ENCODE measurements at regions not wholly inside any gene's neighbourhood (a gene's known extent, or its start where the extent isn't known, plus 50 kb on each side); places are given as distances from the start of the nearest gene placed in this dataset.

DNA sequence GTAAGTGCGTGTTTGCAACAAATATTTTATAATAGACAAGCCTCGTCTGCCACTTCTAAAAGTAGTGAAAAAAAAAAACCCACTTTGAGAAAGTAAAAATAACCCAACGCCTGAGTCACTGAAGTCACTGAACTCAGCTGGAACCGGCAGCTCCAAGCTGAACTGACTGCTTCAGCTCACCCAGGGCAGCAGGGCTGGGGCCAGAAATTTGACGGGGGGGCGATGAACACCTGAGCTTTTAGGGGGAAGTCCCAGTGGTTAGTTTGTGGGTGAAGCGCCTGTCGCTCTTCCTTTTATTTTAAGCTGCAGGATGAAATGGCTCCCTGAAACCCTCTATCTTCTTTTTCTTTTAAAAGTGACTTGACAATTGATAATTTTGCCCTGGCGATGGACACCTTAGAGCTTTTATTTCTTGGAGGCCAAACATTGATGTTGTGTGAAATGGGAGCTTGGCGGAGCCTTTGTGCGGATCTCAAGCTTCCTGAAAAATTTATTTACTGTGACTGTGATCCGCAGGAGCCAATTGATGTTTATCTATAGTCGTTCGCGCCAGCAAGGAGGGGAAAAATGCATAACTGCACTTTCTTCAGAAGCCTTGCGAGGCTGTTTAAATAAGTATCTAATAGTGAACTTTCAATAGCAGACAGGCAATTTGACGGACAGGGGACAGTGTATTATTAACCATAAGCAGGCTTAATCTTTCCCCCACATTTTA, 173.2 kb upstream of the MYL2 start:
- Histone ChIP-seq H3K4me1 (ENCODE audit: control insufficient read depth in 1 of 2, insufficient read depth in 2 of 2, low read length in 2 of 2) (no peaks in the 10 kb centered on the region), H3K4me3 (ENCODE audit: low read depth in 1 of 2, low read length in 2 of 2) (no peak overlapping the region), H3K27ac (ENCODE audit: low read depth, low read length) (no peak overlapping the region), H3K9me3 (ENCODE audit: control insufficient read depth in 1 of 2, low read length in 2 of 2) (no peaks in the 10 kb centered on the region), H3K9ac (ENCODE audit: low read depth in 1 of 2, low read length in 2 of 2) (no peak overlapping the region), H3K36me3 (ENCODE audit: control insufficient read depth in 1 of 2, insufficient read depth in 2 of 2, low read length in 2 of 2) (no peaks in the 10 kb centered on the region), H3K27me3 (ENCODE audit: control insufficient read depth in 1 of 2, insufficient read depth in 2 of 2, low read length in 2 of 2) (peaks cover 0 to 11% of the 10 kb centered on the region in 2 donors)

DNA sequence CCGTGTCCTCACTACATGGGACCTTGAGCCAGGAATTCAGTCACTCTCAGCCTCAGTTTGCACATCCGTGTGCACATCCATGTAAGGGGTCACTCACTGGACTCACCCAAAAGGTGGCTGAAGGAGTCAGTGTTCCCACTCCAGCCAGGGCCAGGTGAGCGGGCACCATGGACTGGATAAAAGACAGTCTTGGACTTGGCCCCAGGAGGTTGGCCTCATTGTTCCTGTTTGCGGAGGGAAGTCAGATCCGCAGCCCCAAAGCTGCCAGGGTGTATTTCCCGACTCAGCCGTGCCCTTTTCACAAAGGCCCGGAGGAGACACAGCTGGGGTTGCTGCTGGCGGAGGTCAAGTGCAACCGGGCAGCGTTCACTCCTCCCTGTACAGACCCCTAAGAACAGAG, 170.7 kb upstream of the MYL2 start:
- Histone ChIP-seq H3K36me3 (ENCODE audit: control insufficient read depth in 1 of 2, insufficient read depth in 2 of 2, low read length in 2 of 2) (no peaks in the 10 kb centered on the region), H3K27me3 (ENCODE audit: control insufficient read depth in 1 of 2, insufficient read depth in 2 of 2, low read length in 2 of 2) (peaks cover 0 to 11% of the 10 kb centered on the region in 2 donors), H3K9ac (ENCODE audit: low read depth in 1 of 2, low read length in 2 of 2) (no peak overlapping the region), H3K4me3 (ENCODE audit: low read depth in 1 of 2, low read length in 2 of 2) (no peak overlapping the region), H3K4me1 (ENCODE audit: control insufficient read depth in 1 of 2, insufficient read depth in 2 of 2, low read length in 2 of 2) (no peaks in the 10 kb centered on the region), H3K9me3 (ENCODE audit: control insufficient read depth in 1 of 2, low read length in 2 of 2) (no peaks in the 10 kb centered on the region), H3K27ac (ENCODE audit: low read depth, low read length) (no peak overlapping the region)

DNA sequence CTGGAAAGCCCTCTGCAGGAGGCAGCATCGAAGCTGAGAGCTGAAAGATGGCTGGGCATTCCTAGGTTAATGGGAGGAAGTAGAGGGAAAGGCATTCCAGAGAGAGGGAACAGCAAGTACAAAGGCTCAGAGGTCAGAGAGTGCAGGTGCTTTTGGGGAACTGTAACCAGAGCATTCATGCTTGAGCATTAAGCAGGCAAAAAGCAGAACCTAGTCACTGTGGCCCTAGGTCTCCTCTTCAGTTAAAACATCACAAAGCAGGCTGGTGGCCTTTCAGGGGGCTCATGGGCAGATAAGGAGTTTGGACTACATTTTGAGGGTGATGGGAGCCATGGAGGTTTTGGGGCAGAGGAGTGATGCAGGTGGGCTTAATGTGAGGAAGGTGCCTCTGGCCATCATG, 169.2 kb upstream of the MYL2 start:
- no peak overlapping the region for H3K9ac ChIP-seq (ENCODE audit: low read depth in 1 of 2, low read length in 2 of 2)
- H3K27me3 ChIP-seq (ENCODE audit: control insufficient read depth in 1 of 2, insufficient read depth in 2 of 2, low read length in 2 of 2): peaks cover 0 to 7% of the 10 kb centered on the region in 2 donors
- H3K4me3 ChIP-seq (ENCODE audit: low read depth in 1 of 2, low read length in 2 of 2): no peak overlapping the region
- no peaks in the 10 kb centered on the region for H3K4me1 ChIP-seq (ENCODE audit: control insufficient read depth in 1 of 2, insufficient read depth in 2 of 2, low read length in 2 of 2)
- no peaks in the 10 kb centered on the region for H3K36me3 ChIP-seq (ENCODE audit: control insufficient read depth in 1 of 2, insufficient read depth in 2 of 2, low read length in 2 of 2)
- no peak overlapping the region for H3K27ac ChIP-seq (ENCODE audit: low read depth, low read length)
- H3K9me3 ChIP-seq (ENCODE audit: control insufficient read depth in 1 of 2, low read length in 2 of 2): no peaks in the 10 kb centered on the region

DNA sequence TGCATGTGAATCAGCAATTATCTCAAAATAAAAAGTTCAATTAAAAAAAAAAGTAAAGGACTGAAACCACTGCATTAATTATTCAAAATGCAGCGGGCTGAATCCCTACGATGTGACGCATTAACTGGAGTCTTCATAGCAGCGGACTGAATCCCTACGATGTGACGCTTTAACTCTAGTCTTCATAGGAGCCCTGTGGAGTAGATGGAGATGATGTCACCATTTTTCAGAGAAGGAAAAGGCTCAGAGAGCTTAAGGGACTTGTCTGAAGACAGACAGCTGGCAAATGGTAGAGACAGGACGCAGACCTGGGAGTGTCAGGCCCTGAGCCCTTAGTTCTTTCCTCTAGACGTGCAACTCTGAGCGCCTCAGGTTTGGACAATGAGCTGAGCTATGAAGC, 168.0 kb upstream of the MYL2 start:
- Histone ChIP-seq H3K4me1 (ENCODE audit: control insufficient read depth in 1 of 2, insufficient read depth in 2 of 2, low read length in 2 of 2) (no peaks in the 10 kb centered on the region), H3K27ac (ENCODE audit: low read depth, low read length) (no peak overlapping the region), H3K36me3 (ENCODE audit: control insufficient read depth in 1 of 2, insufficient read depth in 2 of 2, low read length in 2 of 2) (no peaks in the 10 kb centered on the region), H3K4me3 (ENCODE audit: low read depth in 1 of 2, low read length in 2 of 2) (no peak overlapping the region), H3K27me3 (ENCODE audit: control insufficient read depth in 1 of 2, insufficient read depth in 2 of 2, low read length in 2 of 2) (no peaks in the 10 kb centered on the region), H3K9ac (ENCODE audit: low read depth in 1 of 2, low read length in 2 of 2) (no peak overlapping the region), H3K9me3 (ENCODE audit: control insufficient read depth in 1 of 2, low read length in 2 of 2) (no peaks in the 10 kb centered on the region)

DNA sequence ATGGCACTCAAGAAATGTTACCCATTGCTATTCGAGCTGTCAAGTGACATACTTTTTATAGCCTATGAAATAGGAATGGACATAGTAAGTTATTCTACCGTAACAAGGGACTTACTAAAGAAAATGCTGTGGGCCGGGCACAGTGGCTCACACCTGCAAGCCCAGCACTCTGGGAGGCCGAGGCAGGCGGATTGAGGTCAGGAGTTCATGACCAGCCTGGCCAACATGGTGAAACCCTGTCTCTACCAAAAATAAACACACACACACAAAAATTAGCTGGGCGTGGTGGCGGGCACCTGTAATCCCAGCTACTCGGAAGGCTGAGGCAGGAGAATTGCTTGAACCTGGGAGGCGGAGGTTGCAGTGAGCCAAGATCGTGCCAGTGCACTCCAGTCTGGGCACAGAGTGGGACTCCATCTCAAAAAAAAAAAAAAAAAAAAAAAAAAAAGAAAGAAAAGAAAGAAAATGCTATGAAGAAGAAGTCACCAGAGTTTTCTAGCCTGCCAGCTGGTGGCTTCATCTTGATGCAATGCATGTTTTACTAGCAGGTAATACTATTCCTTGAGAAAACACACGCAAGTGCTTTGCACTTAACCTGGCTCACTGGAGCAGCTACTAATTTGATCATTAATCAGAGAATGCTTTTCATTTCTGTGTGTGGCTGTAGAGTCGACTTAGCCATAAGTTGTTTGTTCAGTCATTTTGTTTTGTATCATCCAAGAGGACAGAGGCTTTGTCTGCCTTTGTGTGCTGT, 166.7 kb upstream of the MYL2 start:
- Histone ChIP-seq H3K36me3 (ENCODE audit: control insufficient read depth in 1 of 2, insufficient read depth in 2 of 2, low read length in 2 of 2) (no peaks in the 10 kb centered on the region), H3K27me3 (ENCODE audit: control insufficient read depth in 1 of 2, insufficient read depth in 2 of 2, low read length in 2 of 2) (no peaks in the 10 kb centered on the region), H3K27ac (ENCODE audit: low read depth, low read length) (no peak overlapping the region), H3K9ac (ENCODE audit: low read depth in 1 of 2, low read length in 2 of 2) (no peak overlapping the region), H3K9me3 (ENCODE audit: control insufficient read depth in 1 of 2, low read length in 2 of 2) (no peaks in the 10 kb centered on the region), H3K4me3 (ENCODE audit: low read depth in 1 of 2, low read length in 2 of 2) (no peak overlapping the region), H3K4me1 (ENCODE audit: control insufficient read depth in 1 of 2, insufficient read depth in 2 of 2, low read length in 2 of 2) (no peaks in the 10 kb centered on the region)

DNA sequence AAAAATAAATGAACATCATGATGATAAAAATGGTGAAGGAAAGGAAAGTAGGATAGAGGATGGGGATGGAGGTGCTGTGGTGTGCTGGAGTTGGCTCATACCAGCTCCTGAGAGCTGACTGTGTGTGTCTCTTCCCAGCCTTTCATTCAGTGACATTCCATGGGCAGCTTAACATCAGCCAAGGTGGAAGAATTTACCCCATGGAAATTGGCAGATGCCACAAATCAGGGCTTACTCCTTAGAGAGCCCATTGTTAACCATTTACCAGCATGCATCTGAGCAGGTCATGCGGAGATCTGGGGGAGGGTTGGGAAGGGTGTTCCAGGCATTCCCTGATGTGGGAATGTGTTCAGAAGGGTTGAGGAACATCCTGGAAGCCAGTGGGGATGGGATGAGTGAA, 164.7 kb upstream of the MYL2 start:
- Histone ChIP-seq H3K4me1 (ENCODE audit: control insufficient read depth in 1 of 2, insufficient read depth in 2 of 2, low read length in 2 of 2) (no peaks in the 10 kb centered on the region), H3K9me3 (ENCODE audit: control insufficient read depth in 1 of 2, low read length in 2 of 2) (no peaks in the 10 kb centered on the region), H3K27ac (ENCODE audit: low read depth, low read length) (no peak overlapping the region), H3K9ac (ENCODE audit: low read depth in 1 of 2, low read length in 2 of 2) (no peak overlapping the region), H3K4me3 (ENCODE audit: low read depth in 1 of 2, low read length in 2 of 2) (no peak overlapping the region), H3K27me3 (ENCODE audit: control insufficient read depth in 1 of 2, insufficient read depth in 2 of 2, low read length in 2 of 2) (peaks cover 0 to 7% of the 10 kb centered on the region in 2 donors), H3K36me3 (ENCODE audit: control insufficient read depth in 1 of 2, insufficient read depth in 2 of 2, low read length in 2 of 2) (no peaks in the 10 kb centered on the region)

DNA sequence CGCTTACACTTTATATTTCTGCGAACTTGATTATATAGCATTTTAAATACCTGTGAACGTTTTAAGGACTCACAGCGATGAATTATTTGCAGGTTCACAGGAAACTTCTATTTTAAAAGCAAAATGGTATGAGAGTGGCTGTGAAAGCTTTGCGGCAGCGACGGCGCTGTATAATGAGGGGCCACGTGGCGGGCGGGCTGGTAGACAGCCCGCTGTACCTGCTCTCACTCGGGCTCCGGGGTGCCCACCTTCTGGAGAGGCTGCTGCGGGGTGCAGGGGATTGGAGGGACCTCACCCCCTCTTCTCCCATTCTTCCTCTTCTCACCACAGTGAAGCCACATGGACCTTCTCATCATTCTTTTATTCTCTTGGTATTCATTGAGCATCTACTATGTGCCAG, 164.2 kb upstream of the MYL2 start:
- H3K9me3 ChIP-seq (ENCODE audit: control insufficient read depth in 1 of 2, low read length in 2 of 2): no peaks in the 10 kb centered on the region
- no peaks in the 10 kb centered on the region for H3K4me1 ChIP-seq (ENCODE audit: control insufficient read depth in 1 of 2, insufficient read depth in 2 of 2, low read length in 2 of 2)
- no peak overlapping the region for H3K9ac ChIP-seq (ENCODE audit: low read depth in 1 of 2, low read length in 2 of 2)
- no peak overlapping the region for H3K4me3 ChIP-seq (ENCODE audit: low read depth in 1 of 2, low read length in 2 of 2)
- H3K36me3 ChIP-seq (ENCODE audit: control insufficient read depth in 1 of 2, insufficient read depth in 2 of 2, low read length in 2 of 2): no peaks in the 10 kb centered on the region
- H3K27ac ChIP-seq (ENCODE audit: low read depth, low read length): no peak overlapping the region
- H3K27me3 ChIP-seq (ENCODE audit: control insufficient read depth in 1 of 2, insufficient read depth in 2 of 2, low read length in 2 of 2): peaks cover 0 to 9% of the 10 kb centered on the region in 2 donors

DNA sequence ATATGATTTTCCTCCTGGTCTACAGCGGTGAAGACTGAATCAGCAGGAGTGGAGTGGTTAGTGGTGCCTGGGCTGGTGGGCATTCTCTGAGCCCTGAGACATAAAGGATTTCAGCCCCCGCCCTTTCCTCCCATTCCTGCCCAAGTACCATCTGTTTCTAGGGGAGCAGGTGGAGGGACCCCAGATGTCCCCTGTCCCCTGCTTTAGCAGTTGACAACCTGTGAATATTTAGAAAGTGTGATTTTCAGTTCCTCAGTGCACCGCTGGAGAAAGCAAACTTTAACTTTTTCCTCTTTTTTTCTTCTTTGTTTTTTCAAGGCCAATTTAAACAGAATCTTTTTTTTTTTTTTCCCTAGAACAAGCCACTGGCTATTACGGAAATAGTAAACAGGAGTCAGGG, 163.8 kb upstream of the MYL2 start:
- H3K27me3 ChIP-seq (ENCODE audit: control insufficient read depth in 1 of 2, insufficient read depth in 2 of 2, low read length in 2 of 2): peaks cover 0 to 10% of the 10 kb centered on the region in 2 donors
- H3K36me3 ChIP-seq (ENCODE audit: control insufficient read depth in 1 of 2, insufficient read depth in 2 of 2, low read length in 2 of 2): no peaks in the 10 kb centered on the region
- H3K4me3 ChIP-seq (ENCODE audit: low read depth in 1 of 2, low read length in 2 of 2): no peak overlapping the region
- H3K9ac ChIP-seq (ENCODE audit: low read depth in 1 of 2, low read length in 2 of 2): no peak overlapping the region
- no peaks in the 10 kb centered on the region for H3K4me1 ChIP-seq (ENCODE audit: control insufficient read depth in 1 of 2, insufficient read depth in 2 of 2, low read length in 2 of 2)
- no peaks in the 10 kb centered on the region for H3K9me3 ChIP-seq (ENCODE audit: control insufficient read depth in 1 of 2, low read length in 2 of 2)
- no peak overlapping the region for H3K27ac ChIP-seq (ENCODE audit: low read depth, low read length)

DNA sequence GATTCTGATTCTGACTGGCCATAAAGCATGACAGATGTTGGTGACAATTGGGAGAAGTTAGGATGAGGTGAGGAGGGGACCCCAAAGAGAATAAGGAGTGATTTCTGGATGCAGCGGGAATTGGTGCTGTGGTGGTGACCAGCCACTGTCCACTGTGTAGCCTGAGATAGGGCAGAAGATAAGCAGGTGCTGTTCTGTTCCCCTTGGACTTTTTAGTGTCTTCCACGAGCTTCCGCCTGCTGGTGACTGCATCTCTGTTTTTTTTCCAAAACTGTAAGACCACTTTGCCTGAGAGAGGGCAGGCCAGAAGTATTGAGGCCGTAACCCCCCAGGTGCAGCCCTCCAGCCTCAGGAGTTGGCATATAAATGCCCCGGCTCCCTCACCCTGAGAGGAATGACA, 161.2 kb upstream of the MYL2 start:
- no peaks in the 10 kb centered on the region for H3K9me3 ChIP-seq (ENCODE audit: control insufficient read depth in 1 of 2, low read length in 2 of 2)
- no peaks in the 10 kb centered on the region for H3K4me1 ChIP-seq (ENCODE audit: control insufficient read depth in 1 of 2, insufficient read depth in 2 of 2, low read length in 2 of 2)
- no peak overlapping the region for H3K27ac ChIP-seq (ENCODE audit: low read depth, low read length)
- peaks cover 7 to 16% of the 10 kb centered on the region in 2 donors for H3K27me3 ChIP-seq (ENCODE audit: control insufficient read depth in 1 of 2, insufficient read depth in 2 of 2, low read length in 2 of 2)
- no peak overlapping the region for H3K9ac ChIP-seq (ENCODE audit: low read depth in 1 of 2, low read length in 2 of 2)
- no peak overlapping the region for H3K4me3 ChIP-seq (ENCODE audit: low read depth in 1 of 2, low read length in 2 of 2)
- no peaks in the 10 kb centered on the region for H3K36me3 ChIP-seq (ENCODE audit: control insufficient read depth in 1 of 2, insufficient read depth in 2 of 2, low read length in 2 of 2)

DNA sequence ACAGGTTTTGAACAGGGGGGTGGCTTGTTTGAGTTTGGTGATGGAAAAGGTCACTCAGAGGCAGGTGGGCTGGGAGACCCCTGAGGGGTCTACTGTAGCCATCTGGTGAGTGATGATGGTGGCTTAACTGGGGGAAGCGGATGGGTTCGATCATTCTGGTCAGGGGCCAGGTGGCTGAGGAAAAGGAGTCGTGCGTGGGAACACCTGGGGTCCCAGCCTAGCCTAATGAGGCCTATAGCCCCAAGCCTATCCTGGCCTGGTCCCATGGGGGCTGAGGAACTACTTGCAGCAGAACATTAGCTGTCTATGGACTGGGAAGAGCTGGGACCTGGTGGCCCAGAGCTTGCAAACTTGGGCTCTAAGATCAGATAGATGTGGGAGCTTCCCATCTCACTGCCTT, 158.4 kb upstream of the MYL2 start:
- no peak overlapping the region for H3K27ac ChIP-seq (ENCODE audit: low read depth, low read length)
- H3K4me3 ChIP-seq (ENCODE audit: low read depth in 1 of 2, low read length in 2 of 2): no peak overlapping the region

More for the DNA sequence above, 158.4 kb upstream of the MYL2 start:
- H3K27me3 ChIP-seq (ENCODE audit: control insufficient read depth in 1 of 2, insufficient read depth in 2 of 2, low read length in 2 of 2): peaks cover 7 to 21% of the 10 kb centered on the region in 2 donors
- no peak overlapping the region for H3K9ac ChIP-seq (ENCODE audit: low read depth in 1 of 2, low read length in 2 of 2)
- H3K4me1 ChIP-seq (ENCODE audit: control insufficient read depth in 1 of 2, insufficient read depth in 2 of 2, low read length in 2 of 2): no peaks in the 10 kb centered on the region
- H3K36me3 ChIP-seq (ENCODE audit: control insufficient read depth in 1 of 2, insufficient read depth in 2 of 2, low read length in 2 of 2): no peaks in the 10 kb centered on the region
- H3K9me3 ChIP-seq (ENCODE audit: control insufficient read depth in 1 of 2, low read length in 2 of 2): no peaks in the 10 kb centered on the region

All from duodenal mucosa (tissue), 2 donors.